ENCODE measurements at regions not wholly inside any gene's neighbourhood (a gene's known extent, or its start where the extent isn't known, plus 50 kb on each side); places are given as distances from the start of the nearest gene placed in this dataset.

DNA sequence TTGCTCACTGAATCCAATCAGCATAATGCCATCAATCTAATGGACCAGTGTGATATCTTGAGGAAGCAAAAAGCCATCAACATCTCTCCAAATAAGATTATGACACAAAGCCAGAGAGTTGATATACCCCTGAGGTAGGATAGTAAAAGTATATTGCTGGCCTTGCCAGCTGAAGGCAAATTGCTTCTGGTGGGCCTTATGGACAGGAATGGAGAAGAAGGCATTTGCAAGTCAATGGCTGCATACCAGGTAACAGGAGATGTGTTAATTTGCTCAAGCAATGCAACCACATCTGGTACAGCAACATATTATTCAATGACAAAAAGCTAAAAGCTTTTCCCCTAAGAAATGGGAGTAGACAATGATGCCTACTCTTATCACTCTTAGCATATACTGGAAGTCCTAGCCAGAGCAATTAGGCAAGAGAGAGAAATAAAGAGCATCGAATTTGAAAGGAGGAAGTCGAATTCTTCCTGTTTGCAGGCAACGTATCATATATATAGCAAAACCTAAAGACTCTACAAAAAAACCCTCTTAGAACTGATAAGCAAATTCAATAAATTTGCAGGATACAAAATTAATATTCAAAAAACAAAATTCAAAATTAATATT lies 216.1 kb upstream of the RASA1 start:
- DNase-seq (ENCODE audit: low read depth): no peak

DNA sequence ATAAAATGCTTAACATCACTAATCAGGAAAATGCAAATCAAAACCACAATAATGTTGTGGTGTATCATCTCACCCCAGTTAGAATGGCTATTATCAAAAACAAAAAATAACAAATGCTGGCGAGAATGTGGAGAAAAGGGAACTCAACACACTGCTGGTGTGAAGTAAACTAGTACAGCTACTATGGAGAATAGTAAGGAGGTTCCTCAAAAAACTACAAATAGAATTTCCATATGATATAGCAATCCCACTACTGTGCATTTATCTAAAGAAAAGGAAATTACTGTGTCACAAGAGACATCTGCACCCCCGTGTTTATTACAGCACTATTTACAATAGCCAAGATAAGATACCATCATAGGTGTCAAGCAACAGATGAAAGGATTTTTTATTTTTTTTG lies 214.5 kb upstream of the RASA1 start:
- no peak for DNase-seq (ENCODE audit: low read depth)

DNA sequence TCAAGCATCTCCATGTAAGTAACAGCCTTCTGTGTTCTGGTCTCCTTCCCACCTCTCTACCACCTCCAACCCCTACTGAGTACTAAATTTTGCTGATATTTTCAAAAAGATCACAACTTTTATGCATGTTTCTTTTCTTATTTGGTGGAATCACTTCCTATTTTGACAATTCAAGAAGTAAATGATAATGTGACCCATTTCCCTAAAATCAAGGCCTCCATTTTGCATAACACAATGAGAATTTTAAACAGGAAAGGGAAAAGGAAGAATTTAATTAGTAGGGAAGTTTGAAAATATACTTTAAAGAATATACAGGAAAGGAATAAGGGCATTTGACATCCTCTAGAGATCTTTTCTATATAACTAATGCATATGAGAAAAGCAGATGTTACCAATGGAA lies 212.9 kb upstream of the RASA1 start:
- DNase-seq (ENCODE audit: low read depth): no peak

DNA sequence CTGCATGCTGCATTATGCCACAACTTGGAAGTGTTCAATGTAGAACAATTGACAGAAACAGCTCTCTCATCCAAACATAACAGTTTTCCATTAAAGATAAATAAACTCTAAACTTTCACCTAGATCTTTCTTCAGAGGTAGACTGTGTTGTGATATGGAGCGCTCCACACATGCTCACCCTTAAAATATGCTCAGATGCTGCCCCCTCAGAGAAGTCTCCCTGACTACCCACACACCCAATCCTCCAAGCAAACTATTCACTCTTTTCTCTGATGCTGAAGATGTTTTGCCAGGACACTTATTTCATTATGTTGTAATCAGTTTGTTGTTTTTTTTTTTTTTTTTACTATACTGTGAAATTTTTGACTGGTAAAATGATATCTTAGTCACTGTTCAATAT lies 206.6 kb upstream of the RASA1 start:
- DNase-seq (ENCODE audit: low read depth): no peak

DNA sequence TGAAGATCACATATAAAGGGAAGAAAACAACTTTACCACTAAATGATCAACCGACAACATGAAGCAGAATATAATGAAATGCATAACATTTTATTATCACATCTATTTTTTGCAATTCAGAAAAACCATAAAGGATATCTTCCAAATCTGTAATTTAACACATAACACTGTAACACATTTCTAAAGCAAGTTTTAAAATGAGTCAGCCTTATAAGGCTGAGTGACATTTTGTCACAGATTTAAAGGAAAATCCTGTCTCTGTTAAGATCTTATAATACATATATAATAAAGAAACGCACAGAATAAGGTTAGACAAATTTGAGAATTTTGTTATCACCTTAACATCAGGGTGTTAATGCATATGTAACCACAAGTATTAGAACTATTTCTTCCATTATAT lies 198.4 kb upstream of the RASA1 start:
- no peak for DNase-seq (ENCODE audit: low read depth)

DNA sequence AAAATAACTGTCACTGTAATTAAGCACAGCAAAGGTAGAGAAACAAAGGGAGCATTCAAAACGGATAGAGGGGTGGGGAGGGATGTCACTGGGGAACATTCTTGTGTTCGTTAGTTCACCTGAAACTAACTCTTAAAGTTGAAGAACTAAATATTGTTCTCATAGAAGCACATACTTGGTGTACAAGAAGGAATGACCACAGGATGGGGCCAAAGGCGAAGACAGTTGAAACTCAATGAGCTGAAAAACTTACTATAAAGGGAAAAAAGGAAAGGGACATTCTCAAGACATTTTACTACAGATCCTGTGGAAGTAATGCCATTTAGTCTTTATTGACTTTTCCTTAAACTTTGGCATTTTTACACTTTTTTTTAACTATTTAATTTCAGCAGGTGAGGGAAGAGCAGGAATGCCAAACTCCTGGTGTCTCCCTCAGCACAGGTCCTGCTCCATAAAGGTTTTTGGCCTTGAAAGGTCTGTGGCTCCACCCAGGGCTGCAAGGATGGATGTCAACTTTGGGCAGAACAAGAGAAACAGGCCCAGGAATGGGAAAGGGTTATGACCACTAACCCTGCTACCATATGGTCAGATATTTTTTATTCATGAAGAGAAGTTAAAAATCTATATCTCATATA lies 197.6 kb upstream of the RASA1 start:
- DNase-seq (ENCODE audit: low read depth): no peak

DNA sequence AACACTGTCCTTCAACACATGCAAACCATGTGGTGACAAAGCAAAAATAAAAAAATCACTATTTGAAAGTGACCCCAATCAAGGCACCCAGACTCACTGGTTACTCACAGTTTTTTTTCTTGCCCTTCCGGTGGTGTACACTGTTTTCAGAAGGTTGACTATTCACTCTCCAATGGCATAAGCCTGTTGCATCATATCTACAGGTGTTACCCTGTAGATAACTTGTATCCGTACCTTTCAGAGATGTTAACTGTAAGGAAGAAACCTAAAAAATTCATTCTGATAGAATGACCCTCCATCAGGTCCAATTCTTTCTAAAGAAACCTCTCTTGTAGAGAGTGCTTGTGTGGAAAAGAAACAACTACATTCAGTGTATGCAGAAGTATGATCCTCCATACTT lies 193.6 kb upstream of the RASA1 start:
- no peak for DNase-seq (ENCODE audit: low read depth)

DNA sequence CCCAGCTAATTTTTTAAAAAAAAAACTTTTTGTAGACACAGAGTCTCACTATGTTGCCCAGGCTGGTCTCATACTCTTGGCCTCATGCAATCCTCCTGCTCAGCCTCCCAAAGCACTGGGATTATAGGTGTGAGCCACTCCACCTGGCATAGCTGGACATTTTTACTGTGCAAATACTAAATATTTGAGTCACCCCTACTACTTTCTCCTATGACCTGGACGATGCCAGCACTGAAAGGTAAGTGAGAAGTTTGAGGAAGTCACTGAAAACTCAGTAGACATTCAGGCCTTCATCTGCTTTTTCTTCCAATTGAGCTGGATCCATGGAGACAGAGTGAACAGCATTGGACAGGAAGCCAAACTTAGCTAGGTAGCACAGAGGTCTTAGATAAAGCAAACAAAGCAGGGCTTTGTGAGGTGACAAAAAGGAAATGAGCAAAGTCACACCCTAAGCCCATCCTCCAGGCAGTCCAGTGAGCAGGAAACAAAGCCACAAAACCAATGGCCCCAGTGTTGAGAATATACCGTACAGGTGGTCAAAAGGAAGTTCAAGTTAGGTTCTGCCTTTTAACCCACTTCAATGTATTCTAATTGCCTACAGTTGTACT lies 192.6 kb upstream of the RASA1 start:
- DNase-seq (ENCODE audit: low read depth): no peak

DNA sequence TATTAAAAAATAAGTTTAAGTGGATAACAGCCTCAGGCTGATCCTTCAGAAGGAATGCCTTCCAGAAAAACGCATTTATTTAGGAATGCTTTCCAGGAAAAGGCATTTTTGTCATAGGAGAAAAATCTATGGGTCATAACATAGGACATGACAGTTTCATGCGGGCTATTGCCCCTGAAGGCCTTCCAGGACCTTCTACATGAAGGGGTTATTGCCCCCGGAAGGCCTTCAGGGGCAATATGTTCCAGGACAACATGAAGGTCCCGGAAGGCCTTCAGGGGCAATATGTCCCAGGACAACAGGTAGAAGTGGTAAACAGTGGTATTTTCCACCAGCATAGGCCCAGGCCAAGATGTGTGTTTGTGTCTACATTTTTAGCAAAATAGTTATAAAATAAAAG lies 191.3 kb upstream of the RASA1 start:
- no peak for DNase-seq (ENCODE audit: low read depth)

DNA sequence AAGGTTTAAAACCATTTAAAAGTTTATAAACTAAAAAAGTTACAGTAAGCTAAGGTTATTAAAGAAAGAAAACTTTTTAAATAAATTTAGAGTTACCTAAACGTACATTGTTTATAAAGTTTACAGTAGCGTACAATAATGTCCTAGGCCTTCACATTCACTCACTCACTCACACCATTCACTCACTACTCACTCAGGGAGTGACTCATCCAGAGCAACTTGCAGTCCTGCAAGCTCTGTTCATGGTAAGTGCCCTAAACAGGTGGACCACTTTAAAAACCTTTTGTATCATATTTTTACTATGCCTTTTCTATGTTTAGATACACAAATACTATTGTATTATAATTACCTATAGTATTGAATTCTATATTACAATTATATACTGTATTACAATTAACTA lies 190.8 kb upstream of the RASA1 start:
- DNase-seq (ENCODE audit: low read depth): no peak

DNA sequence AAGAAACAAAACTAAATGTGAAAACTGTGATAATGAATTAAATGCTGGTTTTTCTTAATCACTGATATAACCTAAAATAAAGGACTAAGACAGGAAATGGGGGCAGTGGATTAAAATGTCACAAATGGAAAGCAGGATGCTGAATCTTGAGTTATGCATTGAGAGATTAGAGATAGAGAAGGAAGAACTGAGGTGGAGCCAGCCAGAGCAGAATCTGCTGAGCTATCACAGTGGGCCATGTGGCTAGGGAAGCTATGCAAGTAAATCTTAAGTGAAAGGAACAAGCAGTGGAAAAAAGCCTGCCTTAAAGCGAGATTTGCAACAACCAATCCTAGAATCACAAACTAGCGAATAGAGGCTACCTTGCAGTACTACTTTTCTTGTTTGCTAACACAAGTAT lies 188.5 kb upstream of the RASA1 start:
- no peak for DNase-seq (ENCODE audit: low read depth)

DNA sequence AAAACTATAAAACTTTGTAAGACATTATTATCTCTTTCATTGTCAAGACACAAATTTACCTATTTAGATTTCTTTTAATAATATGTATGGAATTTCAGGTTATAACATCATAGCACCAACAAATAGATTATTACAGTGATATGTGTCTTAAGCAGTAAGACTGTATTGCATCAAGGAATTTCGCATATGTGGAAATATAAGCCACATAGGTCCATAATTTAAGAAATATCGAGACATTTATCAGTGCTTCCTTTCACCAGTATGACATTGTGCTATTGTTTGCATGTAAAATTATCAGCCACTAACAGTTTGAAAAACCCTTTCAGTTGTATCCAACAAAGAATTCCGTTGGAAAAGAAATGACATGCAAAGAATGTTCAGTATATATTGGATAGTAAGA lies 186.7 kb upstream of the RASA1 start:
- no peak for DNase-seq (ENCODE audit: low read depth)

DNA sequence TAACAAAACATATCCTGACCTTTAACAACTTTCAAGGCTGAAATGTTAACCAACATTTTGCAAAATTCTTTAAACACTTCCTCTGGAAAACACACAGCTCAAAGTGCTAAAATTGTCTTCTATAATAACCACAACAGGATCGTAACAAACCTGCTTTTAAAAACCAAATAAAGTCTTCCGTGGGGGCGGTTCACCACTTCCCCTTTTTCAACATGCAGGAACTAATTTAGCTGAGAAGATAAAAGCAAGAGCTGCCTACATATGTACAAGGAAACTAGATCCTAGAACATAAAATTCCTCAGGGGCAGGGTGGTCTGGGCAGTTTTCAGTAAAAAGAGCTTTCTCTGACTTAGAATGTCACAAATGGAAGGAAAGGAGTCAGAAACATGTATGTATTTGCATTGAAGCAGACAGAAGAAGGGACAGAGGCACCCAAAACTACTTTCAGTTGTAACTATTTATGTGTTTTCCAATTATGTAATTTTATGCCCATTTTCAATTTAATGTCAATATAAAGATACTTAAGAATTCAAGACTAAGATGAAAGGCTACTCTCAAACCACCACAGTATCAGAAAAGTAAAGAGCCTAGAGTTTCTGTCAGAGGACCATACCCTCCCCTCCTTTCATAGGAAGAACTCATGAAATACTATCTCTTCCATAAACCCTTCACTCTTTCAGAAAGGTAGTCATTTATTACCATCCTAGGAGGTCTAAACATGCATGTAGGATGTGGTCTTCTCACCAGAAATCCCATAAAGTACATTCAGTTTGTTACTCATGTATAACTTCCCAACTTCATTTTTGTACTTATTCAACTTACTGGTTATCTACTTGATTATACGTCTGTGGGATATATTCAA lies 185.9 kb upstream of the RASA1 start:
- no peak for DNase-seq (ENCODE audit: low read depth)

DNA sequence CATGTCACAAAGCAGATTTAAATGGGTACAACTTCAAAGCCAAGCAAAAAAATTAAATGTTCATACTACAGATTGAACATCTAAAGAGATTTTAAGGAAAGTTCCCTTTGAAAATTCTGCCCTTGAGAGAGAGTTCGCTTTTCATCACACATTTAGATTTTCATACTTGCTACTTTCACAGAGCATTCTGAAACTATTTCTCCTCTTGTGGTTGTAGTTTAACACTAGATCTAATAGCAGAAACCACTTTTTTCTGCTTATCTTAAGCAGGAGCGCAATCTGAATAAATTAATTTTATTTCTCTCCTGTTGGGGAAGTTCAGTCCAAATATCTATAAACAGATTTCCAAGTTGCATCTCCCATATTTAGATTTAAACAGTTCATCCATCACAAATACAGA lies 173.3 kb upstream of the RASA1 start:
- no peak for DNase-seq (ENCODE audit: low read depth)

DNA sequence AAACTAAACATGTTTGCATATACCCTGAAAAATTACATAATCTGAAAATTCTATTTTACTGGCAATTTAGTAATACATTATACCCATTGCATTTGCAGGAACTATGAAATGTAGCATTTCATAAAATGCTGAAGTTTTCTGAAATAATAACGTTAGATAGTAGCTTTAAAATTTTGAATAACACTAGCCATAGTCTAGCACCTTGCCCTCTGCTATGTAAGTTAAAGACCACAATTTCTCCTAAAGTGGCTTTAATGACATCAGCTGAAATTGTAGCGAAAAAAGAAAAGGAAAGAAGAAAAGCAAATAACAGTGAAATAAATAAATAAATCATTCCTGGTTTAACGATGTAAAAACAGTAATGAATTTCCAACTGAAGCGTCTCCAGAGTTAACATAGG lies 172.8 kb upstream of the RASA1 start:
- DNase-seq (ENCODE audit: low read depth): no peak

DNA sequence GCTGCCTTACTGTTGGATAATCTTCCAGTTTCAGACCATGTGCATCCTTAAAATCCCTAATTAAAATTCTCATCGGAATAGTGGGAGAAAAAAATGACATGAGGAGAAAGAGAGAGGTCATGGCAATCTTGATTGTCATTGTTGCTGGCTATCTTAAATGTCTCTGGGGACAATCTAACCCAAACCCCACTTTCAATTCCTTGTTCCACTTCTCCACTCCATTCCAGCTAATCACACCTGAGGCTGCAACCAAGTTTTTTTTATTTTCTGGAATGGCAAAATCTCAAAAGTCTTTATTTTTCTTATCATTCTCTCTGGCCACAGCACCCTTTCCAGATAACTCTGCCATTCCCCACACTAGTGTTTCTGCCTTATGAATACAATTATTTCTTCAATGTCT lies 171.9 kb upstream of the RASA1 start:
- DNase-seq (ENCODE audit: low read depth): no peak

DNA sequence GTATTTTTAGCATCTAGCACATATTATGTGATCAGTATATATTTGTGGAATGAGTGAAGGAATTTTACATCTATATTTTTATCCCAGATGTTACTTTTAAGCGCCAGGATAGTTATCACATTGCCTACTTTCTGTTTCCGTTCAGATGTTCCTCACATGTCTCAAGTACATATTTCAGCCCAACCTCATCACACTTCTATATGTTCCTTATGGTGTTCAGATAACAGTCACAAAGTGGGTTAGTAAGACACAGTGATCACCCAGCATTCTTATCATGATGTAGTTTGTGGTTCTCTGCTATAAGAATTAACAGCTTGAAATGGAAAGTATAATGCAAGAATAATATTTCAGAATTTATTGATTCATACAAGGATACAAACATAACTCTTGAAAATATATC lies 170.0 kb upstream of the RASA1 start:
- no peak for DNase-seq (ENCODE audit: low read depth)

DNA sequence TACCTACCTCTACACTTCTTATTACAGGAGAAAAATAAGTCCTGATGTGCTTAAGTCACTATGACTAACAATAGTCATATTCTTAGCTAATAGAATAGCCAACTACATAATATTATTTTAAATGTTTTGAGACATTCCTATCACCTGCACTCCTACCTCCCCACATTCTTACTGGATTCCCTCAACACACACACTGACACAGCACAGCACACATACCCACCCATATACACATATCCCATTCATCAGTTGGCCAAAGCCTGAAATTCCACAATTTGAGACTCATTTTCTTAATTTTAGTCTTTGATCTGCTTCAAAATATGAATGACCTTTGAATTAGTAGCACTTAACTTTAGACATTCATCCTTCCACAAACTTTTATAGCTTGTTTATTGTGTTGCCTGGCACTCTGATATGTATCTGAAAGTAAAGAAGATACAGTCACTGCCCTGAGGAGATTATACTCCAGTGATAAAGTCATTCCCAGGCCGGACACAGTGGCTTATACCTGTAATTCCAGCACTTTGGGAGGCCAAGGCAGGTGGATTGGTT lies 168.3 kb upstream of the RASA1 start:
- no peak for DNase-seq (ENCODE audit: low read depth)

DNA sequence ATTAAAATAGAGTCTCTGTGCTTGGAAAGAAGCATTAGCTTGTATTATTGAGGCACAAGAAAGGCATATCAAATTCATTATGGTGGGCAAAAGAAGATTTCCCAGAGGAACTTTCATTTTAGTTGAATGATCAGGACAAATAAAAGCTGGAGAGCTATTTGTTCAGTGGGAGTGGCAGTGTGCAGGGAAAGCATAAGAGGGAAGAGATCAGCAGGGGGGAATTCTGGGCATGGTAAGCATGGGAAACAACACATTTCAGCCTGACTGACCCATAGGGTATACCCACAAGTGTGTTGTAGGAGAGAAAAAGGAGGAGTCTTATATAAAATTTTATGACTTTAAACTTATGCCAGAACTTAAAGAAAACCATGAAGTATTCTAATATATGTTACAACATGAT lies 167.7 kb upstream of the RASA1 start:
- no peak for DNase-seq (ENCODE audit: low read depth)

DNA sequence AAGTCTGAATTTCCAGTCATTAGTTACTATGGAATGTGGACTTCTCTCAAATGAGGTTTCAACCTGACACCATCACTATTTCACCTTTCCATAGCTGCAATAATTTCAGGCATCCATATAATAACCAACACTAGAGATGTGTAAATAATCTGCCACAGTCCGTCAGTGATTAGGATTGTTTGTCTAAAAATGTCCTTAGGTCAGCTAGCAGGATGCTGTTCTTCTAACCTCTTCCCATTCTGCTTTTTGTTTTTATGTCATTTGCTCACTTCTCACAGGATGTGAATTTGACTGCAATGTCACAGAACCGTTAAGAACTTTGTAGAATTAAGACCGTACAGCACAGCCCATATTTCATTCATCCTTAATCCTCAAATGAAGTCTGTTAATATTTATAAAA lies 166.4 kb upstream of the RASA1 start:
- no peak for DNase-seq (ENCODE audit: low read depth)

DNA sequence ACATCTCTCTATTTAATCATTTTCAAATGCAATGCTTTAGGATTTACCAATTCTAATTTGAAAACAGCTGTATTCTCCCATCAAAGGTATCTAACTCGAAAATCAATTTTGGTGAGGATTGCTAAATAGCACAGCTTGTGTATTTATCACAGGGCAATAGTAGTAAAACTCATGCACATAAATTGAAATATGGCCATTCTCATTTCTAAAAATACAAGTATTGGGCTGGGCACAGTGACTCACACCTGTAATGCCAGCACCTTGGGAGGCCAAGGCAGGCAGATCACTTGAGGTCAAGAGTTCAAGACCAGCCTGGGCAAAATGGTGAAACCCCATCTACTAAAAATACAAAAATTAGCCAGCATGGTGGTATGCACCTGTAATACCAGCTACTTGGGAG lies 164.8 kb upstream of the RASA1 start:
- no peak for DNase-seq (ENCODE audit: low read depth)

DNA sequence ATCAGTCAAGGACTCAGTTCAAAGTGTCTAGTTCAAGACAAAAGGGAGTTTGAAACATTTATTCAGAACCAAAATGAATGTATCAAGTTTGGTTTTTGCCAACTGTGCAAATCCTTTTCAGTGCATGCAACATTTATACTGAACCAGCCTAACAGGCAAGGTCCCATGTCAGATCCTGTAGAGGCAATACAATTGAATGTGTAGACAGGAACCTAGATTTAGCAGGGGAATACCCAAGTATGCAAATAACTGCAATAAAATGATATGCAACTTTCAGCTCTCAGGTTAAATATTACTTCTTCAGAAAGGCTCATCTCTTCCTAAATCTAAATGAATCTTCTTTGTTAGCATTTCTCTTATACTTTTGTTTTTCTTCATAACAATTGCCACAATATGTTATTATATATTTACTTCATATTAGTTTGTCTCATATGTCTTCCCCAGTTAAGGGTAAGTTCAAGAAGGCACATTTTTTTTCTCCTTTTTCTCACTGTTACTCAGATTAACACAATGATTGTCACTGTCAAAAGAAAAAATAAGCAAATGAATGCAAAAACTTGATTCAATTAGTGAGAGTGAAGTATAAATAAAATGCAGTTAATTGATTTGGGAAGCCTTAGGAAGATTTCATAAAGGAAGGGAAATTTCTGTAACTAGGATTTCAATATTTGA lies 163.9 kb upstream of the RASA1 start:
- no peak for DNase-seq (ENCODE audit: low read depth)

Measured in T-helper 22 cell (primary cell).